HG03139 (cell line): ENCODE measurements at regions not wholly inside any gene's neighbourhood (a gene's known extent, or its start where the extent isn't known, plus 50 kb on each side); places are given as distances from the start of the nearest gene placed in this dataset.
"Not testable (repeated sequence)": the region's sequence is repeated elsewhere in the genome, so short reads cannot be mapped to it uniquely, and the experiment has no call there.

Source experiments
- ATAC-seq: cut with Tn5 transposase; IDR thresholded peaks from one replicate; pipeline ENCODE4 v1.9.1; 2021; ENCODE audit not compliant: unreplicated experiment

DNA sequence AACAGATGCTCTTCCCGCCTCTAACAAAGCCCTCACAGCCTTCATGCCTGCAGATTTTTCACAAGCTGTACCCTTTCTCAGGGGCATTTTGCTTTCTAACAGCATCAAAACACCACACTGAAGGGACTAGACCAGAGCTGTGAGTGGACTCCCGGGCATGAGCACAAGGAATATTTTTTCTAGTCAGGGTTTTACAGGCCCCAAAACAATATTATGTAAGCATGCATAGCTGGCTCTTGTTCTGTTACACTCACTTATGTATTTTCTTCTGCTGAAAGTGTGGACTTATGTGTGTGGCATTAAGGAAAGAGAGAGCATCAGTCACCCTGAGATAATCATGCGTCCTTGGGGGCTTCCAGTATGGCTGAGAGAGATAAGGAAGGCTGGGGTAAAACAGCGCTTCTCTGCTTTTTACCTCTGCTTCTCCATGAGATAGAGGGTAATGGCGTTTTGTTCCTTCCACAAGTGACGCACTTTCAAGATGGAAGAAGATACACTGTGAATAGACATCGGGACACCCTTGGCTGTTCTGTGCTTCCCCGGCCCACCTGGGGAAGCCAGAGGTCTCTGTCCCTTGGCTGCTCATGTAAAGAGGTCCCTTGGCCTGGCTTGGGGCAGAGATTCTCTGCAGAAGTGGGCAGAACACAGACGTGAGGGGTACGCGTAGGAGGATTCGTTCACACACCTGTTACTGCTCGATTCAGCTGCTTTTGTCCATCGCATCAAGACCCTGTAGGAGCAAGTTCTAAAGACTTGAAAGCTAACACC lies 266.7 kb upstream of the RAB4A start:
- no peak for ATAC-seq

DNA sequence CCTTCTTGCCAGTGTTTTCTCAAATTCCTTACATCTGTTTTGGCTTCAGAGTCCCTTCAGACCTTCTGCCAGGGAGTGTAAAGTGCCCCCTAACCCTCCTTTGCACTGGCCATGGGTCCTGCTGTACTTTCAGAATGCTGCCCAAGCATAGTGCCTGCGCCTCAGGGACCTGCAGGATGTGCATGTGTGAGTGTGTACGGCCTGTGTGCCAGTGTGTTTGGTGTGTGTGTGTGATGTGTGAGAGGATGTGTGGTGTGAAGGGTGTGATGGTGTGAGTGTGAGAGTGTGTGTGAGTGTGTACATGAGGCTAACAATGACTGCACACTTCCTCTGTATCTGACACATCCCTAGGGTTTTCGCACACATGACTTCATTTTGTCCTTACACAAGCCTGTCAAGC lies 265.8 kb upstream of the RAB4A start:
- no peak for ATAC-seq

GRCh38 chr1:229005556-229005955 lies 265.4 kb upstream of the RAB4A start:
- no peak for ATAC-seq

GRCh38 chr1:229006121-229006870 lies 264.6 kb upstream of the RAB4A start:
- ATAC-seq: no peak

DNA sequence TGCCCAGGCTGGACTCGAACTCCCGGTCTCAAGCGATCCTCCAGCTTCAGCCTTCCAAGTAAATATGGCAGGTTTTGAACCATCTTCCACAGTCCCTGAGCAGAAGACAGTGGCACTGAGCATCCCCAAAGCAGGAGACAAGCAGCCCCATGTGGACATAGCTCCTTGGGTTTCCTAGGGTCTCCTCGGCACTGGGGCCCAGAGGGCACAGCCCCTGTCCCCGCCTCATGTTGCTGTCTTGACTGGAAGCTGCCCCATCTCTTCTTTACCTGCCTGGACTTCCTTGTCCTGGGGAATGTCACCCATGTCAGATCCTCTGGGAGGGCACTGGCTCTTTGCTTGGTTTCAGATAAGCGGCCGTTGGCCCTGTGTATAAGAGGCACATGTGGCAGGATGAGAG lies 263.7 kb upstream of the RAB4A start:
- no peak for ATAC-seq

GRCh38 chr1:229007701-229008100 lies 263.2 kb upstream of the RAB4A start:
- no peak for ATAC-seq

GRCh38 chr1:229008347-229008746 lies 262.6 kb upstream of the RAB4A start:
- ATAC-seq: not testable (repeated sequence)

- ATAC-seq: no peak
Measured at GRCh38 chr1:229011022-229011421, 259.9 kb upstream of the RAB4A start.

GRCh38 chr1:229012823-229013222 lies 258.1 kb upstream of the RAB4A start:
- ATAC-seq: no peak

DNA sequence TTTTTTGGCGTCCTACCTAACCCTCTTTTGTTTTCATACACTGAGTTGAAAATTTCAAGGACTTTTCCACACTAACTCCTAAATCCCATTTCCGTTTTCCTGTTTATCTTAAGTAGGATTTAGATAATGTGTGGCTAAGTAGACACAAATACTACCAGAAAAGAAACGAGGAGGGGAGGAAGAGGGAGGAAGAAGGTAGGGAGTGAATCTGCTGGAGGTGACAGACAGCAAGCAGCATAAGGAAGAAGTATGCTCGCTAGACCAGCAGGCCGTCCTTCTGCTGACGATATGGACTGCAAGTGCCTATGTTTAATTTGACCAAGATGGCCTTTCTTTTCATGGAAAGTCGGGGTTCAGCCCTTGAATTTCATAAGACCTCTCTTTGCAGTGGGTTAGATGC lies 256.9 kb upstream of the RAB4A start:
- no peak for ATAC-seq

GRCh38 chr1:229015806-229016205 lies 255.1 kb upstream of the RAB4A start:
- no peak for ATAC-seq

- no peak for ATAC-seq
Measured at GRCh38 chr1:229017091-229017490, 253.8 kb upstream of the RAB4A start.

DNA sequence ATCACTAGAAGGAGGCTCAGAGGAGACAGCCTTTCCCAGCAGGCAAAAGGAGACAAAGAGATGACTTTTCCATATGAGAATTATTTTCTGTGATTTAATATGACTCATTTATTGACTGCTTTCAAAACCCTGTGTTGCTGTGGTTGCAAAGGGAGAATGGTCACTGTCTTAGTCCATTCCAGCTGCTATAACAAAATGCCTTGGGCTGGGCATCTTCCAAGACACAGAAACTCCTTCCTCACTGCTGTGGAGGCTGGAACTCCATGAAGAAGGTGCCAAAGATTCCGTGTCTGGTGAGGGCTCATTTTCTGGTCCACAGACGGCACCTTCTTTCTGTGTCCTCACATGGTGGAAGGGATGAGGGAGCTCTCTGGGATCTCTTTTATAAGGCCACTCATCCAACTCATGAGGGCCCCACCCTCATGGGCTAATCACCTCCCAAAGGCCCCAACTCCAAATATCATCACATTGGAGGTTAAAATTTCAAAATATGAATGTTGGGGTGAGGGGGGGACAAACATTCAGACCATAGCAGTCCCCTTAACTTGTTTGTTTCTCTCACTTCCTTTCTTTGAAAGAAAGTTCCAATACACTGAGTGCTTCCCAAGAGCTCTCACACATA lies 252.1 kb upstream of the RAB4A start:
- no peak for ATAC-seq

GRCh38 chr1:229019663-229020271 lies 251.1 kb upstream of the RAB4A start:
- ATAC-seq: no peak

DNA sequence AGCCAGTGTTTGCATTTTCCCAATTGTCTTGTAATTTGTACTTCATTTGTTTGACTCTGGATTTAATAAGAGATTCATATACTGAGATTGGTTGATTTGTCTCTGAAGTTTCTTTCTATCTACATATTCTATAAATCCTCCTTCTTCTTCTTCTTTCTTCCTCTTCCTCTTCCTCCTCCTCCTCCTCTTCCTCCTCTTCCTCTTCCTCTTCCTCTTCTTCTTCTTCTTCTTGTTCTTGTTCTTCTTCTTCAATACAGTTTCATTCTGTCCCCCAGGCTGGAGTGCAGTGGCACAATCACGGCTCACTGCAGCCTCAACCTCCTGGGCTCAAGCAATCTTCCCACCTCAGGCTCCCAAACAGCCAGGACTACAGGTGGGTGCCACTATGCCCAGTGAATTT lies 249.9 kb upstream of the RAB4A start:
- not testable (repeated sequence) for ATAC-seq

- ATAC-seq: no peak
Measured at GRCh38 chr1:229022595-229023333, 248.1 kb upstream of the RAB4A start.

- ATAC-seq: no peak
Measured at GRCh38 chr1:229023651-229024300, 247.1 kb upstream of the RAB4A start.

DNA sequence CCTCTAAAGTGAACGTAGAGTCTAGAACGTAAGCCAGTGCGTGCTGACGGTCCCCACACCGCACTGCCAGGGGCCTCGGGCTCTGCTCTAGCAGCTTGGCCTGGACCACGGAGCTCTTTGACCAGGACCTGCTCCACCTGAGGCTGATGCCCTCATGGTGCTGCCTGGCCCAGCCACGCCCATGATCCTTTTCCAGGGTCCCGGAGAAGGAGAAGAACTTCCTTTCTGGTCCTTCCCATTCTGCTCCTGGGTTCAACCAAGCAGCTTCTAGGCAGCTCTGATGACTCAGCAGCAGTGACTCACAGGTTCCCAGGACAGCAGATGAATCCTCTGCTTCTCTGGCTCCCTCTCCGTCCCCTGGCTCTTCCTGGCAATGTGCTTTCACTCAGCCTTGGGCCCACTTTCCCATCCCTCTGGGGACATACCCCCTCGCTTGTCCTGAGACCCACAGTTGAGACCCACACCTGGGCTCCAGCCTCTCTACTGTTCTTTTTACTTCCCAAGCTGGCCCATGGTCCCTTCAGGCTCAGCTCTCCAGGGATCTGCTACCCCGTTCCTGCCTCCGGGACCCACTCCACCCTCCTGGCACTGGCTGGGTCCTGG lies 246.3 kb upstream of the RAB4A start:
- ATAC-seq: no peak

- no peak for ATAC-seq
Measured at GRCh38 chr1:229025576-229025975, 245.3 kb upstream of the RAB4A start.

DNA sequence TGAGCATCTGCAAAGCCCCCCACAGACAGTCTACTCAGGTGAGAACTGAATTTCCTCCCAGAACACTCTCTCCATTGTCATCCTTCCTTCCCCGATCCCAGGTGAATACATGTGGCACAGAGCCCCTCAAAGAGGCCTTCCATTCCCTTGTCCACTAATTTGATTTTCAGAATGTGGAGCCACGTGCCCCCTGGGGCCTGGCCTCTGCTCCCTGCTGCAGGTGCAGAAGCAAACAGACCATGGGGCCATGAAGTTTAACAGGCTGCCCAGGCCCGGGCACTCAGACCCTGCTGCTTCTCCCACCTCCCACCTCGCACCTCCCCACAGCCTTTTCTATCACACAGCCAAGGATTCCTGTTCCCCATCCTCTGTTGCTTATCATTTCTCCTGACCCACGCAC lies 243.8 kb upstream of the RAB4A start:
- ATAC-seq: no peak
